ENCODE measurements at regions not wholly inside any gene's neighbourhood (a gene's known extent, or its start where the extent isn't known, plus 50 kb on each side); places are given as distances from the start of the nearest gene placed in this dataset.

GRCh38 chr11:15779518-15779917 lies 576.8 kb downstream of the SOX6 start:
- no peak for DNase-seq

GRCh38 chr11:15780382-15780781 lies 576.0 kb downstream of the SOX6 start:
- DNase-seq = no peak

DNA sequence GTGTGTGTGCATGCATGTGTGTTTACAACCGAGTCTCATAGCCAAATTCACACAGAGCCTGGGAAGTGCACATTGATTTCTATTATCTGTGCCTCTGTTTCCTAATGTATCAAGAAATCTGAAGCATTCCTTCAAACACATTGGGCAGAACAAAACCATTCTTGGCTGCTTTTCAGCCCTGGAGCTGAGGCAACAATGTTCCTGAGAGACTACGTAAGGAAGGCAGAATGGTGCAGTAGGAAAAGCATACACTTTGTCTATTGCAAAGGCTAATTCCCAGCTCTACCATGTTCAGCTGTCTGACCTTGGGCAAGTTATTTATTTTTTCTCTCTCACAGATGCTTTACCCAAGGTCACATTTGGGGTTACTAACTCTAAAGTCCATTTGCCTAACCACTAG lies 575.5 kb downstream of the SOX6 start:
- no peak for DNase-seq

GRCh38 chr11:15783619-15784018 lies 572.7 kb downstream of the SOX6 start:
- DNase-seq = no peak

GRCh38 chr11:15793043-15793996 lies 563.0 kb downstream of the SOX6 start:
- no peak for DNase-seq

DNA sequence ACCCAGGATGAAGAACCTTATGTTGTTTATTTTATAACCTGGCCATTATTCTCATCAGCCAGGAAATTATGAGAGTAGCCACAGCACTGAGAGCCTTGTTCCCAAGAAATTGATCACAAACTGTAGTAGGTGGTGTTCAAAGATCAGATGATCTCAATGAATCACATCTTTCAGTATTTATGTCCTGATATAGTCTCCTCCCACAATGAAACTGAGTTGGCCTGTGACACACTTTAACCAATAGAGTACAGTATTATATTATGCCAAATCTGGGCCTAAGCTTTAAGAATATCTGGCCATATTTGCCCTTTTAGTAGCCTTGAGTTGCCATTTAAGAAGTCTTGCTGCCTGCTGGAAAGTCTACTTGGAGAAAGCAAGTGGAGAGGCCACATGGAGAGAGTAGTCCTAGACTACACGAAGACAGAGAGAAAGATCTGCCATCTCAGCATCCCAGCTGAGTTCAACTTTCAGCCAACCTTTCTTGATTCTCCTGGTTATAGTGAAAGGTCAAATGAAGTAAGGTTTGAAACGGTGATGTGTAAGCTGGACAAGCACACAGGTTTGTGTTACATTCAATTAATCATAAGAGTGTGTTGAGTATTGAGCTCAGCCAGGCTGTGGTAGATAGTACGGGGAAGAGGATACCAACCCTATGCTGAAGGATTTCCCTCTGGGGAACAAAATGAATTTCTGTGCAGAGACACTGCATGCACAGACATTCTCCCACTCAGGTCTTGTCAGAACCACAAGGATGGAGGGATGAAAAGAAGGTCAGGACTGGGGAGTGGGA lies 561.8 kb downstream of the SOX6 start:
- no peak for DNase-seq

GRCh38 chr11:15795378-15795777 lies 561.0 kb downstream of the SOX6 start:
- DNase-seq = no peak

- no peak for DNase-seq
Measured at GRCh38 chr11:15800111-15800800, 556.1 kb downstream of the SOX6 start.

- DNase-seq = no peak
Measured at GRCh38 chr11:15801126-15801525, 555.2 kb downstream of the SOX6 start.

- DNase-seq = no peak
Measured at GRCh38 chr11:15801616-15802015, 554.7 kb downstream of the SOX6 start.

GRCh38 chr11:15805726-15806125 lies 550.6 kb downstream of the SOX6 start:
- DNase-seq = no peak

GRCh38 chr11:15806217-15806616 lies 550.1 kb downstream of the SOX6 start:
- DNase-seq = no peak

DNA sequence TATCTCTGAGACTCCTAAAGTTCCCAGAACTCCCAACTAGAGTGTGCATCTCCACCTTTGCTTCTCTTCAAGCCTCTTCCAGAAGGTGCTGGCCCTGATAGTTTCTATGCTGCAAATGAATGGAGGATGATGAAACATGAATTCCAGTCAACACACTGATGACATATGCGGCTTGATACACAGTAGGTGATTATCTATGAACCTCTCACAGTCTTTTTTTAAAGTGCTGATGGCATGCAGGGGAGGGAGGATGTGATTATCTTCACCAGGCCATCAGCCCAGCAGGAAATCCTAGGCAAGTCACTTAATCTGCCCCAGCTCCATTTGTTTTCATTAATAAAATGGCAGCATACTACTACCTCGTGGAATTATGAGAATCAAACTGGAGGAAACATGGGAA lies 548.5 kb downstream of the SOX6 start:
- DNase-seq = no peak

- no peak for DNase-seq
Measured at GRCh38 chr11:15810082-15810481, 546.3 kb downstream of the SOX6 start.

DNA sequence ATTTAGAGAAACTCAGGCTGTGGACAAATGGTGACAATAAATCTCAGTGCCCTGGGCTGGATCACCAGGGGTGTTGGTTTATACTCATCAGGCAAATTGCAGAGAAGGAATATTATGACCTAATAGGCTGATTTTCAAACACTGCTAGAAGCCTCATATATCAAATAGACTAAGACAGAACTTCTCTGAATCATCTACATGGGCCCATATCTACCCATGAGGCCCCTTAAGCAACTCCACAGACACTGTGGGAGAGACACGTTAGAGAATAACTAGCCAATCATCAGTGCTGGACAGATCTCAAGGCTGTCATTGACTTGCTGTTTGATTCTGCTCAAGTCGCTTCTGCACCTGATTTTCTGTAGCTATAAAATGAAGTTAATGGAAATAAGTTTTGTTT lies 545.8 kb downstream of the SOX6 start:
- no peak for DNase-seq

- DNase-seq = no peak
Measured at GRCh38 chr11:15815246-15816195, 540.8 kb downstream of the SOX6 start.

GRCh38 chr11:15816260-15816871 lies 540.0 kb downstream of the SOX6 start:
- DNase-seq = no peak

DNA sequence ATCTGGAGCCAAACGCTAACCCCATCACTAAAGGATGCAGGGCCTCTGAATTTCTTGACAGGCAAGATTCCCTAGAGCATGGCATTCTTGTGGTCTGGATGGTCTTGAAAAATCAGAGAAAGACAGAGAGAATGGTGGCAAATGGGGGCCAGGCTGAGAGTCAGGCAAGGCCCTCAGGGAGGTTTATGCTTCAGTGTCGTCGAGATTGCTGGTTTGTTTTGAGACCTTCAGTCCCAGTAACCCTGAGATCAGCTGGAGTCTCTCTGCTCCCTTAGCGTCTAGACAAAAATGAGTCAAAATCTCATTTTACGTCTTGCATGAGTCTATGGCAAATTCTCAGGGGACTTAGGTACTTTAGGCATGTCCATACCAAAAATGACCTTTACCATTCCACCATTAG lies 539.3 kb downstream of the SOX6 start:
- no peak for DNase-seq

- no peak for DNase-seq
Measured at GRCh38 chr11:15818132-15818842, 538.1 kb downstream of the SOX6 start.

DNA sequence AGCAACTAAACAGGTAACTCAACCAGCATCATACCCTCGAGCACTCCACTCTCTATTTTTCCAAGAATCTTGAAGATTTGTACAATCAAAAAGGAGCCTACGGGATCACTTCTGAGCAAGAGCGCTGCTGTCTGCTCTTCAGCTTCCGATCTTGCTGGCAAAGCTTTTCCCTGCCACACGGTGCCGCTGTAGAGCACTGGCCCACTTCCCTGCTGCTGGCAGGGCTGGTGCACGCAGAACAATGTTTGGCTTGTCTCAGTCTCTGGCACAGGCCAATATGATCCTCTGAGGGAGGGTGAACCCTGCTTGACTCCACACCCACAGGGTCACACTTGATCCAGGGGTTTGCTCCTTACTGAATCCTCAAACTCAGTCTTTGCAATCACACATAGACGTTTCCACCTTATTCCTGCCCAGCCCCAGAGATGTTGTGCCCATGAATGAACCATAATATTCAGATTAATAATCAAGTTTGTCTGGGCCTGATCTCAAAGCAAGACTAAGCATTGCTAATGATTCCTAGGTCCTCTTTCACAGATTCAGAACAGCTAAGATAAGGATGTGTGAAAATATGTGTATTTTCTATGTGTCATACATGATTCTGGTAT lies 536.6 kb downstream of the SOX6 start:
- DNase-seq = no peak

DNA sequence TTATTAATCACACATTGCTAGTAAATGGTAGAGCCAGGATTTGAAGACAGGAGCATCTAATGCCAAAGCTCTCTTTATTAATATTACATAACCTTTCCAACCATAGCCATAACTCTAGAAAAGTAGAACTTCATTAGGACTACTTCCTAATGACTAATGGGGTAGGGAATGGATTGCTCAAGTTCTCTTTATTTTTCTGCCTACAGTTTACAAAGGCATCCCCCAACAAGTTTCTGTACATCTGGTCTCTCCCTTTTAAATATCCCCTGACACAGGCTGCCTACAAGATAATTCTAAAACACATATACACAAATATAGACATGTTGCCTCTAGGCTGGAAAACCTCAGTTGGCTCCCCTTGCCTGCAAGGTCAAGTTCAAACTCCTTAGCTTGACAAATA lies 534.9 kb downstream of the SOX6 start:
- no peak for DNase-seq

Measured in activated gamma-delta T cell treated with Interleukin-2 at 50 U/mL for 16 hours (primary cell).